Glomerular endothelial cell (primary cell): ENCODE measurements at regions not wholly inside any gene's neighbourhood (a gene's known extent, or its start where the extent isn't known, plus 50 kb on each side); places are given as distances from the start of the nearest gene placed in this dataset.
"Not testable (repeated sequence)": the region's sequence is repeated elsewhere in the genome, so short reads cannot be mapped to it uniquely, and the experiment has no call there.

ENCODE experiments used
- DNase-seq: peaks from one replicate; pipeline ENCODE4 v3.0.0-alpha.2; 2011; ENCODE audit warnings: low read depth, low spot score; ENCODE audit errors: extremely low read depth

- DNase-seq, result no peak
These were observed 311.0 kb upstream of the RGS17 start for GRCh38 chr6:153442096-153442495.

DNA sequence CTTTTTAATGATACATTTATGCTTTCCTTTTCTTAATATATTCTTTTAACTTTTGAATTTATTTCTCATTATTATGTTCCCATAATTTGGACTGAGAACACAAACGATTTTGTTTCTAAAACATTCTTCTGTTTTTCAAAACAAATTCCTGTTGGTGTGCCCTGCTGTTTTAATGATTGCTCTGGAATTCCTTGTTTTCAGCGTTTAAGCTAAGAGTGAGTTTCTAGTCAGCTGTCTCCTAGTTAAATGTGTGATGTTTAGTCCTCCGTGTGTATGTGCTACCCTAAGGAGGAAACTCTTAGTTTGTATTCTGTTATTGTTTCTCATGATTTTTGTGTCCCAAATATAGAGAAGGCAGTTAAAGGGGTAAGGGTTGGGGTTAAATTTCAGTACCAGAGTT, 306.1 kb upstream of the RGS17 start:
- DNase-seq, result no peak

DNA sequence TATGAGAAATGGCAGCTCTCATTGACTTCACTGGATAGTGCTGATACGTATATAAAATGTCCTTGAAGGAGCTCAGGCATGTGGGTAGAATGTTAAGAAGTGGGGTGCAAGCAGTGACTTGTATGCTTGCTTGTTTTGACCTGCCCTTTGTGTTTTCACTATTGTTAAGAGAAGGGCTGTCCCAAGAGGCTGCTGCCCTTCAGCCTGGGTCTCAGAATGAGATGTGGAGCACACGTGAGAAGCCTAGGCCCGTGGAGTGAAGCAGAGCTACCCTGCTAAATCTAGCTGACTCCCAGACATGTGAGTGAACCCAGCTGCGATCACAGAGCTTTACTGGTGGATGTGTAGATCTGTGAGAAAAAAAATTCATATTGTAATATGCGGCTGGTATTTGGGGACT, 305.3 kb upstream of the RGS17 start:
- no peak for DNase-seq

DNA sequence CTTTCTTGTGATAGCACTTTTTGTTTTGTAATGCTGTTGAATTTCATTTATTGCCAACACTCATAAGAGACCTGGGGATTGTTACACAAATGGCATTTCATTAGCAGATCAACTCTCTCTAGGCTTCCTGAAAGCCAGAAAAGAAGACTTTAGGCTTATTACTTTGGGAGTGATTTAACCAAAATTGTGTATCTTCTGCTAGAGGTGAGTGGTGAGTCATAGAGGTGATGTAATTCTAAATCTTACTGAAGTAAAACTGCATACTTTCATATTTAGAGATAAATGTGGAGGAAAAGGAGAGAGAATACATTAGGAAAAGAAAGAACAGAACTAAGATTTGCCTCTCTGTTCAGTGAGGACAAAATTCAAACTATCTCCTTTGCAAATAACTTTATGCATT, 304.7 kb upstream of the RGS17 start:
- DNase-seq, result no peak

DNA sequence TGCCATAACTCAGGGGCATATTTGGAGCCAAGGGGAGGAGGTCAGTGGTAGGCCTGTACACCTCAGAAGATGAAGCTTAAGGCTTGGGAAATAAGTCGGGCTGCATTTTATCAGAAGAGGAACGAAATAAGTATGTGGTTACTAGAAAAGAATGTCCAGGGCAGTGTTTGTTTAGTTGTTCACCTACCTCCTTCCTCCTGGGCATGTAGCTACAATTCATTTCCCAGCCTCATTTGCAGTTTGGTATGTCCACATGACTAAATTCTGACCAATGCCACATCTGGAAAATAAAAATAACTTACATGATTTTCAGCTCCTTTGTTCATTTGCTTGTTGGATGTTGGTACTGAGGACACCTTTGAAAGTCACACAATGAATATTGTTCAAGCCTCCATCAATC, 294.5 kb upstream of the RGS17 start:
- no peak for DNase-seq

DNA sequence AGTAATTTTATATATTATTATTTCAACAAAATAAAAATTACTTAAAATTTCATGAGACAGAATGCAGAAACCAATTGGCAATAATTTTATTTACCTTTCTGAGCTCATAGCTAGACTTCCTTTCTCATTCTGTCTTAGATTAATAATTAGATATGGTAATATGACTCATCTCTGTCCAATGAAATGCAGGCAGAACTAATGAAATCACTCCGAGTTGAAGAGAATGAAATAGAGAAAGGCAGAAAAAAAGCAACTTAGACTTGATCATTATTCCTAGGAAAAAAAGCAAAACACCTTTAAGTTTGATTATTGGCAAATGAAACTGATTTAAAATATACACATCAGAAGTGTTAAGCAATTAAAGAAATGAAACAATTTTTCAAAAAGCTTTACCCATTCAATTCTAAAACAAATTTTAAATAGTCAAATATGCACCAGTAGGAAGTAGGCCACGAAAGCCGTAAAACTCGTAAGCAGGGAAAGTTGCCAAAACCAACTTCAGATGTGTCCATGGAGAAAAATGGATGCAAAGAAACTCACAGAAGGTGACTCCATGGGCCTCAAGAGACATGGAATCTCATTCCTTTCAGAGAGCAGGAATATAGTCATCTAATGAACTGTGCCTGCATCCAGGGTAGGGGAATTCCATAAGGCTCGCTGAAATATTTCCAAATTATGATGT, 293.8 kb upstream of the RGS17 start:
- no peak for DNase-seq

GRCh38 chr6:153412519-153412918, 281.4 kb upstream of the RGS17 start:
- no peak for DNase-seq

DNA sequence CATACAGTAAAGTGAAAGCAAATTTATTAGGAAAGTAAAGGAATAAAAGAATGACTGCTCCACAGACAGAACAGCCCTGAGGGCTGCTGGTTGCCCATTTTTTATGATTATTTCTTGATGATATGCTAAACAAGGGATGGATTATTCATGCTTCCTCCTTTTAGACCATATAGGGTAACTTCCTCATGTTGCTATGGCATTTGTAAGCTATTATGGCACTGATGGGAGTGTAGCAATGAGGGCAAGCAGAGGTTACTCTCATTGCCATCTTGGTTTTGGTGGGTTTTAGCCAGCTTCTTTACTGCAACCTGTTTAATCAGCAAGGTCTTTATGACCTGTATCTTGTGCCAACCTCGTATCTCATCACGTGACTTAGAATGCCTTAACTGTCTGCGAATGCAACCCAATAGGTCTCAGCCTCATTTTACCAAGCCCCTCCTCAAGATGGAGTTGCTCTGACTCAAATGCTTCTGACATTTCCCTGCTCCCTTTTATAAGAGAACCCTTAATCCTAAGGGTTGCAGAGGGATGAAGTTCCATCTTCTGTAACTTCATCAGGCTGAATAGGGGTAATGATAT, 280.1 kb upstream of the RGS17 start:
- DNase-seq, result no peak

GRCh38 chr6:153405931-153406330, 274.8 kb upstream of the RGS17 start:
- DNase-seq, result no peak

DNA sequence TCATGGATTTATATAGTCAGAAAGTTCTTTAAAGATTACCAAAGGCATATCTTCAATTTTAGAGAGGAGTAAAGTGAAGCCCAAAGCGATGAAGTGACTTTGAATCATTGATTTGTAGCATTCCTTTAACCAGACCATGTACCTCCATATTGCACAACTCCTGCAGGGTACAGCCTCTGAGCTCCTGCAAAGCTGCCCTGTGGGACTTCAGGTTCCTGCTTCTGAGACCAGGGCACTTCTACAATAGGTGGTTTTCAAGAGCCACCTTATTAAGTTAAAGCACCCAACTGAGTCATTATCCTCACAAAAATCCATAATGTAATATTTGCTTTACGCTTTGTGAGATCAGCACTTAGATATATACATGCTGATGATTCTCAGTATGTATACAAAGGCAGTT, 270.7 kb upstream of the RGS17 start:
- no peak for DNase-seq

GRCh38 chr6:153392156-153392555, 261.1 kb upstream of the RGS17 start:
- no peak for DNase-seq

- DNase-seq, result no peak
These were observed 242.8 kb upstream of the RGS17 start for GRCh38 chr6:153373869-153374268.

DNA sequence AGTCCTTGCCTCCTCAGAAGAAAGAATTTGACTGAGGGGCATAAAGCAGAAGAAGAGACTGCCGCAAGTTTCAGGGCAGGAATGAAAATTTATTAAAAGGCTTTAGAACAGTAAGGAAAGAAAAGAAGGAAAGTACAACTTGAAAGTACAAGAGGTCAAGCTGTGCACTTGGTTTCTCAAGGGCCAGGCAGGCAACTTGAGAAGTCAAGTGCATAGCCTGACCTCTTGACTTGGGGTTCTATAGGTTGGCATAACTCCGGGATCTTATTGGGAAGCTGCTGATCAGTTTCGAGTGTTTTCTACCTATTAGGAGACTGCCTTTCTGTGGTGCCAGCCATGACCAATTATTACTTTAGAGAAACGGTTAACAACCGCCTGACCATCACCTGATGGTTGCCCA, 237.0 kb upstream of the RGS17 start:
- no peak for DNase-seq

- DNase-seq, result no peak
These were observed 235.9 kb upstream of the RGS17 start for GRCh38 chr6:153367021-153367420.

DNA sequence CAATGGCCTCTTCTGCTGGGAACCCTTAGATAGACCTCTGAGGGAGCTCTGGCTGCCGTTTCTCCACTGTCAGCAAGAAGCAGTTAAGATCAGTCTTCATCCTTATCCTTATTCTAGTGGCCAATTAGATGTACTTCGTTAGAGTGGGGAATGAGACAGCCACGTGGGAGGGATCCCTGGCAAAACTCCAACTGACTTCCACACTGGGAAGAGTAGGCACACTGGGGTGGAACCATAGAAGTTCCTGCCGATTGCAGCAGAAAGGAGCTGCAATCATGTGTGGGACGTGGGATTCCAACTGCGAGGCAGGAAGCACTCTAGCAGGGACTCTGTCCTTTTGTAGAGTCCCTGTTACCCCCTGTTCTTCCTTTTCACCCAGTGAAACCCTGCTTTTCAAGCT, 226.3 kb upstream of the RGS17 start:
- DNase-seq, result no peak

GRCh38 chr6:153340568-153340967, 209.5 kb upstream of the RGS17 start:
- DNase-seq, result no peak

- DNase-seq, result no peak
These were observed 203.0 kb upstream of the RGS17 start for GRCh38 chr6:153334121-153334520.

DNA sequence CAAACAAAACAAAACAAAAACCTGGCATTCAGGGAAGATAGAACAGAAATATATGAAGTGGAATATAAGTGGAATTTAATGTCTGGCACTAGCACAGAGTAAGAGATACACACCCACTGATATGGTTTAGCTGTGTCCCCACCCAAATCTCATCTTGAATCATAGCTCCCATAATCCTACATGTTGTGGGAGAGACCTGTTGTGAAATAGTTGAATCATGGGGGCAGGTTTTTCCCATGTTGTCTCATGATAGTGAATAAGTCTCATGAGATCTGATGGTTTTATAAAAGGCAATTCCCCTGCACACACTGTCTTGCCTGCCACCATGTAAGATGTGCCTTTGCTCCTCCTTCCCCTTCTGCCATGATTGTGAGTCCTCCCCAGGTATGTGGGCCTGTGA, 200.1 kb upstream of the RGS17 start:
- DNase-seq, result not testable (repeated sequence)

DNA sequence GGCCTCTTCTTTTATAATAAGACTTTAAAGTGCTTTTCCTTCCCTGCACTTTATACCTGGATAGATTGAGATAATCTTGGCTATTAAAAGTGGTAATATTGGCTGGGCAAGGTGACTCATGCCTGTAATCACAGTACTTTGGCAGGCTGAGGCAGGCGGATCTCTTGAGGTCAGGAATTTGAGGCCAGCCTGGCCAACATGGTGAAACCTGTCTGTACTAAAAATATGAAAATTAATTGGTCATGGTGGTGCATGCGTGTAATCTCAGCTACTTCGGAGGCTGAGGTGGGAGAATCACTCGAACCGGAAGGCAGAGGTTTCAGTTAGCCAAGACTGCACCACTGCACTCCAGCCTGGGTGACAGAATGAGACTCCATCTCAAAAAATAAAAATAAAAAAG, 197.1 kb upstream of the RGS17 start:
- DNase-seq, result no peak

DNA sequence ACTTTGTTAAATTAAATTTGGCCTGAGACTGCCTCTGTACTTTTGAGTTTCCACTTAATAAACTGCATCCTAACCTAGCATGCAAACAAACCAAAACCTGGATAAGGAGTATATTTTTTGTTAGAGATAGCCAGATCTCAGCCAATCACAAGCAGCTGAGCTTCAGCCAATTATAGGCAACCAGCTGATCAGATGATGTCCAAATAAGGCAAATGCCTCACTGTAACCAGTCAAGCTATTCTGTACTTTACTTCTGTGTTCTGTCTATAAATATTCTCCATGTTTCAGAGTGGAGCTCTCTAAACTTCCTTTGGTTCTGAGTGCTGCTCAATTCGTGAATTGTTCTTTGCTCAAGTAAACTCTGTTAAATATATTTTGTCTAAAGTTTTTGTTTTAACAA, 194.6 kb upstream of the RGS17 start:
- no peak for DNase-seq

GRCh38 chr6:153312634-153313033, 181.6 kb upstream of the RGS17 start:
- DNase-seq, result peak; percentile 20

DNA sequence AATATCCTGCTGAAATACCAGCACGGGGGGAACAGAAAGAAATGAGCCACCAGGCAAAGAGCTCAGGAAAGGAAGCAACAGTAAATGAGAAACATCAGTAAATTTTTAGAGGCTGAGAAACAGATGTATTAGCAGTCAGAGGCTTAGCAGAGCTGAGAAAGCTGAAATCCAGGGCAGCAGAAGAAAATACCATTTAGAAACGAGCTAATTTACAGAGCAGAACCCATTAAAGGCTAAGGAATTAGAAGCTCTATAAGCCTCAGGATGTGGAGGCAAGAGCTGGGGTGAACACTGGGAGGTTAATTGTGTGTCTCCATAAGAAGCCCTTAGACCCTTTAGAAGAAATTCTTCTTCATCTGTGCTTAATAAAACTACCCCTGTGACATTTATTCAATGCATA, 178.6 kb upstream of the RGS17 start:
- no peak for DNase-seq

- DNase-seq, result no peak
These were observed 171.1 kb upstream of the RGS17 start for GRCh38 chr6:153302133-153302532.
